HG02840 (cell line): ENCODE measurements at regions not wholly inside any gene's neighbourhood (a gene's known extent, or its start where the extent isn't known, plus 50 kb on each side); places are given as distances from the start of the nearest gene placed in this dataset.
"Not testable (repeated sequence)": the region's sequence is repeated elsewhere in the genome, so short reads cannot be mapped to it uniquely, and the experiment has no call there.

Experiments used
- ATAC-seq: cut with Tn5 transposase; IDR thresholded peaks from one replicate; pipeline ENCODE4 v1.9.1; 2021; ENCODE audit warnings: mild to moderate bottlenecking, moderate library complexity, moderate number of reproducible peaks; ENCODE audit not compliant: unreplicated experiment, low FRiP score

GRCh38 chr17:33983824-33984574 lies 271.1 kb upstream of the CCL2 start:
- no peak for ATAC-seq

GRCh38 chr17:33986088-33986487 lies 269.0 kb upstream of the CCL2 start:
- no peak for ATAC-seq

- ATAC-seq, result no peak
These were observed 268.5 kb upstream of the CCL2 start for GRCh38 chr17:33986566-33986965.

GRCh38 chr17:33987162-33987561 lies 267.9 kb upstream of the CCL2 start:
- no peak for ATAC-seq

- ATAC-seq, result no peak
These were observed 265.5 kb upstream of the CCL2 start for GRCh38 chr17:33989361-33990148.

- no peak for ATAC-seq
These were observed 264.0 kb upstream of the CCL2 start for GRCh38 chr17:33990943-33991706.

- ATAC-seq, result no peak
These were observed 263.0 kb upstream of the CCL2 start for GRCh38 chr17:33992113-33992512.

- ATAC-seq, result no peak
These were observed 254.4 kb upstream of the CCL2 start for GRCh38 chr17:34000639-34001038.

- ATAC-seq, result no peak
These were observed 253.8 kb upstream of the CCL2 start for GRCh38 chr17:34001246-34001645.

- ATAC-seq, result no peak
These were observed 249.0 kb upstream of the CCL2 start for GRCh38 chr17:34006126-34006525.

GRCh38 chr17:34008125-34008524 lies 247.0 kb upstream of the CCL2 start:
- no peak for ATAC-seq

- ATAC-seq, result no peak
These were observed 245.2 kb upstream of the CCL2 start for GRCh38 chr17:34009912-34010311.

- no peak for ATAC-seq
These were observed 244.6 kb upstream of the CCL2 start for GRCh38 chr17:34010534-34010933.

GRCh38 chr17:34011599-34011998 lies 243.5 kb upstream of the CCL2 start:
- ATAC-seq, result no peak

- no peak for ATAC-seq
These were observed 242.2 kb upstream of the CCL2 start for GRCh38 chr17:34012709-34013375.

- no peak for ATAC-seq
These were observed 239.8 kb upstream of the CCL2 start for GRCh38 chr17:34015253-34015652.

- ATAC-seq, result no peak
These were observed 230.7 kb upstream of the CCL2 start for GRCh38 chr17:34024386-34024785.

- ATAC-seq, result no peak
These were observed 230.1 kb upstream of the CCL2 start for GRCh38 chr17:34024806-34025551.

GRCh38 chr17:34030601-34031000 lies 224.5 kb upstream of the CCL2 start:
- not testable (repeated sequence) for ATAC-seq

GRCh38 chr17:34032305-34032704 lies 222.8 kb upstream of the CCL2 start:
- not testable (repeated sequence) for ATAC-seq
